K562 (cell line): ENCODE measurements at regions not wholly inside any gene's neighbourhood (a gene's known extent, or its start where the extent isn't known, plus 50 kb on each side); places are given as distances from the start of the nearest gene placed in this dataset.
"Not testable (repeated sequence)": the region's sequence is repeated elsewhere in the genome, so short reads cannot be mapped to it uniquely, and the experiment has no call there.

Source experiments
- AFF4 ChIP-seq: sonication (generic); formaldehyde crosslinking; IDR thresholded peaks from 2 replicates; pipeline ENCODE4 v1.8.0; 2023; ENCODE audit warnings: mild to moderate bottlenecking, missing genetic modification reagents
- ATF4 ChIP-seq: fragments of 450-650 bp; formaldehyde crosslinking; IDR thresholded peaks from 2 replicates; pipeline ENCODE4 v1.4.0; 2022; ENCODE audit warnings: mild to moderate bottlenecking, moderate library complexity
- CHD7 ChIP-seq: fragments of 200-600 bp; sonication (generic); IDR thresholded peaks from one replicate; pipeline ENCODE4 v1.6.1; 2012; ENCODE audit warnings: mild to moderate bottlenecking, low read depth, low read length, inconsistent platforms
- CTCF ChIP-seq, 3 experiments: IDR thresholded peaks in 2 of 3; conservative IDR thresholded peaks in 1 of 3; 2 replicates each; pipeline ENCODE4 v1.5.1; 2011 to 2012; ENCODE audit warnings: low read length in 3 of 3, mild to moderate bottlenecking in 3 of 3, control low read depth in 2 of 3, improper control_type of control experiment in 1 of 3, inconsistent platforms in 1 of 3, low read depth in 1 of 3, mixed read lengths in 1 of 3, moderate library complexity in 1 of 3; ENCODE audit not compliant: insufficient read depth in 2 of 3
- ETS2 ChIP-seq: IDR thresholded peaks from 2 replicates; pipeline ENCODE4 v1.6.1; 2016; ENCODE audit warnings: borderline replicate concordance, missing genetic modification characterization, mild to moderate bottlenecking, moderate library complexity, missing compliant biosample characterization; ENCODE audit not compliant: poor library complexity, severe bottlenecking
- JUN ChIP-seq, 2 experiments: sonication (generic) in 1 of 2; formaldehyde crosslinking in 1 of 2; IDR thresholded peaks; 2 replicates each; pipeline versions ENCODE4 v1.6.1 to v1.8.0; 2012 to 2022; ENCODE audit warnings: borderline replicate concordance in 2 of 2, mild to moderate bottlenecking in 2 of 2, improper control_type of control experiment in 1 of 2, low read depth in 1 of 2, low read length in 1 of 2, missing genetic modification reagents in 1 of 2
- POLR2A ChIP-seq: fragments of 450-650 bp; conservative IDR thresholded peaks from 2 replicates; pipeline ENCODE4 v1.6.1; 2016
- RCOR1 ChIP-seq, 2 experiments: IDR thresholded peaks; 2 replicates each; pipeline ENCODE4 v1.6.1; 2012; ENCODE audit warnings: low read depth in 2 of 2, low read length in 2 of 2, borderline replicate concordance in 1 of 2, improper control_type of control experiment in 1 of 2
- TCF7 ChIP-seq: sonication (generic); IDR thresholded peaks from 2 replicates; pipeline ENCODE4 v1.6.1; 2016; ENCODE audit warnings: antibody characterized with exemption, borderline replicate concordance
- TCF7L2 ChIP-seq: fragments of 150-350 bp; IDR thresholded peaks from 2 replicates; pipeline ENCODE4 v1.6.1; 2016; ENCODE audit warnings: low read depth, mild to moderate bottlenecking, low read length, moderate library complexity
- ZBTB26 ChIP-seq: fragments of 450-650 bp; formaldehyde crosslinking; IDR thresholded peaks from 2 replicates; pipeline ENCODE4 v1.4.0; 2022; ENCODE audit warnings: missing genetic modification characterization
- ZNF79 ChIP-seq: fragments of 250-450 bp; sonication (Bioruptor Pico); IDR thresholded peaks from 2 replicates; pipeline ENCODE4 v1.4.0; 2020; ENCODE audit warnings: low read depth, mild to moderate bottlenecking, moderate library complexity

- TF ChIP-seq POLR2A; ZBTB26 (CRISPR knock-in tag); ZNF79 (CRISPR knock-in tag); TCF7; CHD7; AFF4 (CRISPR knock-in tag); TCF7L2; ATF4; RCOR1 (IDR thresholded peaks at IDR 0.05; ENCODE audit: borderline replicate concordance in 1 of 2, low read depth in 2 of 2, low read length in 2 of 2); ETS2 (tag); CTCF (IDR thresholded peaks at IDR 0.05 in 2 of 3, conservative IDR thresholded peaks at IDR 0.05 in 1 of 3; ENCODE audit: insufficient read depth in 2 of 3, low read depth in 1 of 3, low read length in 3 of 3); JUN (IDR thresholded peaks at IDR 0.05; ENCODE audit: borderline replicate concordance, low read depth, low read length); JUN (CRISPR knock-in tag; IDR thresholded peaks at IDR 0.05; ENCODE audit: borderline replicate concordance): not testable (repeated sequence)
These were observed 2140.8 kb upstream of the TPTE start for GRCh38 chr21:8380419-8381079.
